NCI-H526 (cell line): ENCODE measurements at regions not wholly inside any gene's neighbourhood (a gene's known extent, or its start where the extent isn't known, plus 50 kb on each side); places are given as distances from the start of the nearest gene placed in this dataset.
"Not testable (repeated sequence)": the region's sequence is repeated elsewhere in the genome, so short reads cannot be mapped to it uniquely, and the experiment has no call there.

Experiments used
- DNase-seq, 2 experiments: peaks; one replicate each; lab custom pipeline; 2025; lab: John Stamatoyannopoulos, UW

GRCh38 chr3:124364317-124365020, 365.8 kb upstream of the UMPS start:
- no peak for DNase-seq

GRCh38 chr3:124366655-124367054, 363.6 kb upstream of the UMPS start:
- DNase-seq, result not testable (repeated sequence)

GRCh38 chr3:124372775-124373174, 357.5 kb upstream of the UMPS start:
- peak in 1 of 2 experiments; percentile 16 for DNase-seq

DNA sequence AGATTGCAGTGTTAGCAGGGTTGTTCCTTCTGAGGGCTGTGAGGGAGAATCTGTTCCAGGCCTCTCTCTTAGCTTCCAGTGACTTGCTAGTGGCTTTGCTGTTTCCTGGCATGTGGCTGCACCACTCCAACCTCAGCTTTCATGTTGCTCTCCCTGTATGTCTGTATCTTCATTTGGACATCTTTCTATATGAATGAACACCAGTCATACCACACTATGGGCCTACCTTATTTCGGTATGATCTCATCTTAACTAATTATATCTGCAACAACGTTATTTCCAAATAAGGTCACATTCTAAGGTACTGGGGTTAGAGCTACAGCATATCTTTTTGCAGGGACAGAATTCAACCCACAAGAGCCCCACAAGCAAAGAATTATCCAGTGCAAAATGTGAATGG, 356.7 kb upstream of the UMPS start:
- no peak for DNase-seq

DNA sequence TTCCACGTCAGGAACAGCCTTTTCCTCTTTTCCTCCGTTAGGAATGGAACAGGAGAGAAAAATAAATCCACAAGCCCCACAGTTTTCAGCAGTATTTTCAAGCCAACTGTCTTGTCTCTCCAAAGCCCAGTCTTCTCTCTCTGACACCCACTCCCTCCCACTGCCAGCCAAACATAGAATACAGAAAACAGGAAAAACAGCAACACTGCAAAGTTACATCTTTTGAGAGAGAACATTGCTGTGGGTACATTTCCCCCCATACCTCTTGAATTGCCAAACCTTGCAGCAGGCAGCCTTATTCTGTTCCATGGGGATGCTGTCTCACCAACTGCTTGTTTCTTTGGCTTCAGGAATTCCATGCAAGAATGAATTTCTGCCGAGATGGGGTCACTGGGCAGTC, 355.7 kb upstream of the UMPS start:
- no peak for DNase-seq

GRCh38 chr3:124381575-124382333, 348.5 kb upstream of the UMPS start:
- no peak for DNase-seq

- DNase-seq, result no peak
Measured at GRCh38 chr3:124383051-124383450, 347.2 kb upstream of the UMPS start.

DNA sequence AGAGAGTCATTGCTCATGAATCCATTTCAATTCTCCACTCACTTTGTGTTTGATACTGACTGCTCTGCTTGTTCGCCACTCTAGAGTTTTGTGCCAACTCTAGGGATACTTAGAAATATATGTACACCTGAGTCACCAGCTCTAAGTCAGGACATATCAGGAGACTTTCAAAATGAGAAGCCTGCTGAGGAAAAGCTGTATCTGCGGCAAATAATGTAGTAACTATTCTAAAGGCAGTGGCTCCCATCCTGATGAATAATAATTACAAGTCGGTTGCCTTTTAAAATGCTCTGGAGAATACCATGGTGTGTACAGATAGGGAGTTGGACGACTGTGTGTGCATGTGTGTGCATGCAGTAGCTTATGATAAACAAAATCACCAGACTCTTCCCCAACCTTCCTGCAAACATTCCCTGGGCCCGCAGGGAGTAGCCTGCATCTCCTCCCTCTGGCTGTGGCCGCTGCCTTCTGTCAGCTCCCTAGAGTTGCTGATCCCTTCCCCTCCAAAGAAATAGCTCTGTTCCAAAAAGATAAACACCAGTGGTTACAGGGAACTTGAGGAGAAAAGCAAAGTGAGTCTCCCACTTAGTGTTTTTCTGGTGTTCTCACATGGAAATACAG, 346.3 kb upstream of the UMPS start:
- peak in 1 of 2 experiments; percentile 17 for DNase-seq

- DNase-seq, result no peak
Measured at GRCh38 chr3:124384527-124384926, 345.7 kb upstream of the UMPS start.

GRCh38 chr3:124385996-124386395, 344.3 kb upstream of the UMPS start:
- DNase-seq, result no peak

GRCh38 chr3:124386996-124387595, 343.2 kb upstream of the UMPS start:
- DNase-seq, result no peak

DNA sequence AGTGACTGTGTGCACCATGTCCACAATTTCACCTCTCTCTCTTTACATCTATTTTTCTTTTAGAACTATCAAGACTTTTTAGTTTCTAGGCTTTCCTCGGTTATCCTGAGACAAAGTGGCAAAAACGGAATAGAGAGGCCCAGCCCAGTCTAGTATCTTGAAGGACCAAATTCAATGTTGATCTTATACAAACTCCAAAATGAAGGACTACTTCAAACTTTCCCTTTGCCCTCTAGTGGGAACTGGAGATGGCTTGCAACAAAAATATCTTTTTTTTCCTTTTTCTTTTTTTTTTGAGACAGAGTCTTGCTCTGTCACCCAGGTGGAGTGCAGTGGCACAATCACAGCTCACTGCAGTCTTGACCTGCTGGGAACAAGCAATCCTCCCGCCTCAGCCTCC, 338.5 kb upstream of the UMPS start:
- no peak for DNase-seq

GRCh38 chr3:124393340-124393739, 336.9 kb upstream of the UMPS start:
- no peak for DNase-seq

DNA sequence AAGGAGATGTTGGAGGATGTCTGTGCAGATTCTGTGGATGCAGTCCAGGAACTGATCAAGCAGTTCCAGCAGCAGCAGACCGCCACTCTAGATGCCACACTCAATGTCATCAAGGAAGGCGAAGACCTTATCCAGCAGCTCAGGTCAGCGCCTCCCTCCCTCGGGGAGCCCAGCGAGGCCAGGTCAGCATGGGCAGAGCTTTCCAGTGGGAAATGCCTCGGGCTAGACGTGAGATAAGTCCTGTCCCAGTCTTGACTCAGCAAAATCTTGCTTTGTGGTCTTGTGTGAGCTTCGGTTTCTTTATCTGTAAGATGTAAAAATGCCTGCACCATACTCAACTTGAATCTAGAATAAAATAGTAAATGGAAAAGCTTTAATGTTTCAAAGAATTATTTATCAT, 335.1 kb upstream of the UMPS start:
- DNase-seq, result no peak

GRCh38 chr3:124395584-124396338, 334.5 kb upstream of the UMPS start:
- DNase-seq, result no peak

GRCh38 chr3:124396339-124396950, 333.8 kb upstream of the UMPS start:
- DNase-seq, result peak in 1 of 2 experiments; percentile 10

DNA sequence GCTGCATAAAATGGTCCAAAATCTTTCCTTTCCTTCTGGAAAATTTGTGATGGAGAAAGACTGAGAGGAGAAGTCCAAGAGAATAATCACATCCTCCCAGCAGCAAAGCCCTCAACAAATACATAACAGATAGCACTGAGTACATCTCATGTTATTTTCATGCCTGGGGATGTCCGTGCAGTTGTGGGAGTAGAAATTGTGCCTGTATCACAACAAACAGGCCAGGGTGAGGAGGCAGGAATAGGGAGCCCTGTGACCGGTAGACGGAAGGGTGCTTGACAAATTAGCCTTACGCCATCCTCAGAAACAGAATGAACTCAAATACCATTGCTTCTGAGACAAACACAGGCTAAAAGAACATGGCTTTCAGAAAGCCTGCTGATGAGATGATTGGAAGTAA, 333.2 kb upstream of the UMPS start:
- DNase-seq, result peak; percentile 16 to 19

DNA sequence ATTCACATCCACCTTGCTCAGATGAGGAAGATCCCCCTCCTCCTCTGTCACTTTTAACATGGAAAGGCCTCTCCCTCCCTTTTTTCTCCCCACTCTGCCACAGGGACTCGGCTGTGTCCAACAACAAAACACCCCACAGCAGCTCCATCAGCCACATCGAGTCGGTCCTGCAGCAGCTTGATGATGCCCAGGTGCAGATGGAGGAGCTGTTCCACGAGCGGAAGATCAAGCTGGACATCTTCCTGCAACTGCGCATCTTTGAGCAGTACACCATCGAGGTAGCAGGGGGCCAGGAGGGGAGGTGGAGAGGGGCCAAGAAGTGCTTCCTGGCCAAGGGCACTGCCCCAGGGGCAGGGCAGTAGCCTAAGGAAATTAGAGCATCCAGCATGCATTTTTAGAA, 331.7 kb upstream of the UMPS start:
- DNase-seq, result no peak

DNA sequence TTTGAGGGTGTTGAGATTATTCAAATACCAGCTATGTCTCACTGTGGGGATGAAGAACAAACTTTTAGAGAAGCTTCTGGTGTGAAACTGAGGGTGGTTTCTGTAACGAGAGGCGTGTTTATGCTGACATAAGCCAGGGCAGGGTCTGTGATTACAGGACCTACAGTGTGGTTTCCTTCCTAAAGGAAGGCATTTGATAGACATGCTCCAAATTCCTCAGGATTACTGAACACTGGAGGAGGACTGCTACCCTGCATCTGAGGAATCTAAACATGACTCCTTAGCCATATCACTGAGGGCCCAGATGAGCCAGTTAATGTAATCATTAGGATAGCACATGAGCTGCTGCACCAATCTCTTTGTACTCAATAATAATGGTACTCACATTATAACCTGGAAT, 328.4 kb upstream of the UMPS start:
- DNase-seq, result no peak

GRCh38 chr3:124402791-124403190, 327.5 kb upstream of the UMPS start:
- no peak for DNase-seq

DNA sequence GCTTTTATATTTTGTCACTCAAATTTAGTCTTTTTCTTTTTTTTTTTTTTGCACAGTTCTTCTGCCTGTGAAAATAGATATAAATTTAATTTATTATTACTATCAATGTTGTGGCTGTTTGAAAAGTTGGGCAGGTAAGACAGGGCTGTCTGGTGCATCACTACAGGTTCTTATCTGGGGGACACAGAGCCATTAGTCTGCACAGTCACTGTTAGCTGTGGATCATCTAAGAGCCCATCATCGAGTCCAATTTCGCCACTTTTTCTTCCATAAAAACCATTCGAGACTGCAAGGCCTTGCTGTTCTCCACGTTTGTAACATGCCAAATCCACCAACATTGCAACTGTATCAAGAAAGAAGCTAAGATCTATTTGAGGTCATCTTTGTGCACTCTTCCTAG, 325.6 kb upstream of the UMPS start:
- no peak for DNase-seq

DNA sequence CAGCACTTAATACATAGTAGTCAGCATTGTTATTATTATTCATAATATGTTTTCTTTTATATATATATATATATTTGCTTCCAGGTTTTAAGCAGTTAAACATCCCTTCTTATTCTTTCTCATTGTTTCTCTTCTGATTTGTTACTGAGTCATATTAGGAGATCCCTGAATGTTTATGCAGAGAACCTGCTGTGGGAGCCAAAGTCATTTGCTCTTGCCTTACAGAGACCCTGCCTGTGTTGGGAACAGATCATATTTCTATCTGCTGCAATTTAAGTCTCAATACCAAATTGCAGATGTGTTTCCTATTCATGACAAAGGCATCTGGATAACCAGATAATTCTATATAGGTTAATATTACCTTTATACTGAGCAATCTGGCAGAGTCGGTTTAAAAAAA, 323.0 kb upstream of the UMPS start:
- no peak for DNase-seq
